SK-N-SH (cell line): ENCODE measurements at regions not wholly inside any gene's neighbourhood (a gene's known extent, or its start where the extent isn't known, plus 50 kb on each side); places are given as distances from the start of the nearest gene placed in this dataset.

ENCODE experiments used
- CTCF ChIP-seq: fragments of 200-600 bp; sonication (generic); IDR thresholded peaks from 2 replicates; pipeline ENCODE4 v1.6.1; 2017; ENCODE audit warnings: antibody characterized with exemption, mild to moderate bottlenecking, moderate library complexity
- GATA2 ChIP-seq: sonication (generic); formaldehyde crosslinking; IDR thresholded peaks from 2 replicates; pipeline ENCODE4 v1.5.0; 2020; ENCODE audit warnings: mild to moderate bottlenecking, missing genetic modification reagents
- JUND ChIP-seq: IDR thresholded peaks from 2 replicates; pipeline ENCODE4 v1.4.0; 2012
- TF ChIP-seq, protein P1 (sequence below): IDR thresholded peaks from 2 replicates; pipeline ENCODE4 v1.4.0; 2012; ENCODE audit warnings: low read depth
- TF ChIP-seq, protein P2 (sequence below): fragments of 150-350 bp; IDR thresholded peaks from 2 replicates; pipeline ENCODE4 v1.6.1; 2016; ENCODE audit warnings: mild to moderate bottlenecking, low read depth, low read length

DNA sequence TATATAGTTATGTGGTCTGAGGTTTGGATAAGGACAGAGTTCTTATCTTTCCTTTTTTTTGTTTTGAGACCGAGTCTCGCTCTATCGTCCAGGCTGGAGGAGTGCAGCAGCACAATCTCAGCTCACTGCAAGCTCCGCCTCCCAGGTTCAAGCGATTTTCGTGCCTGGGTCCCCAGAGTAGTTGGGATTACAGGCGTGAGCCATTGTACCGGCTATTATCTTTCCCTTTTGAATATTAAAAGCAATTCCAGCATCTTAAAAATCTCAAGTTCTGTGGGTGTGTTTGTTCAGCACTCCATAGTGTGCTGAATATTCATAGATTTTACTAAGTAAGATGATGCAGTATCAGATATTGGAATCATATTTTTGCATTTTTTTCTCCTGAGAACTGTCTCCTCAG, 404.4 kb upstream of the RGS6 start:
- TF ChIP-seq CTCF (no peak), JUND (no peak), GATA2 (CRISPR knock-in tag) (no peak)
- TF ChIP-seq, protein P1, sequence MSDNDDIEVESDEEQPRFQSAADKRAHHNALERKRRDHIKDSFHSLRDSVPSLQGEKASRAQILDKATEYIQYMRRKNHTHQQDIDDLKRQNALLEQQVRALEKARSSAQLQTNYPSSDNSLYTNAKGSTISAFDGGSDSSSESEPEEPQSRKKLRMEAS: no peak
- TF ChIP-seq, protein P2, sequence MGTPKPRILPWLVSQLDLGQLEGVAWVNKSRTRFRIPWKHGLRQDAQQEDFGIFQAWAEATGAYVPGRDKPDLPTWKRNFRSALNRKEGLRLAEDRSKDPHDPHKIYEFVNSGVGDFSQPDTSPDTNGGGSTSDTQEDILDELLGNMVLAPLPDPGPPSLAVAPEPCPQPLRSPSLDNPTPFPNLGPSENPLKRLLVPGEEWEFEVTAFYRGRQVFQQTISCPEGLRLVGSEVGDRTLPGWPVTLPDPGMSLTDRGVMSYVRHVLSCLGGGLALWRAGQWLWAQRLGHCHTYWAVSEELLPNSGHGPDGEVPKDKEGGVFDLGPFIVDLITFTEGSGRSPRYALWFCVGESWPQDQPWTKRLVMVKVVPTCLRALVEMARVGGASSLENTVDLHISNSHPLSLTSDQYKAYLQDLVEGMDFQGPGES: no peak
